K562 (cell line): ENCODE measurements at regions not wholly inside any gene's neighbourhood (a gene's known extent, or its start where the extent isn't known, plus 50 kb on each side); places are given as distances from the start of the nearest gene placed in this dataset.

Source experiments
- ATAC-seq: fragments of 200-7000 bp; cut with Tn5 transposase; 3 replicates; pipeline ENCODE4 v1.9.1; 2020; ENCODE audit warnings: moderate library complexity
- BruUV-seq: library from RNA; stranded (reverse); fragments of 400-500 nt; replicated peaks from 2 replicates; lab custom pipeline; 2021; lab: Mats Ljungman, UMichigan
- CTCF ChIA-PET: fragments of 300-600 bp; formaldehyde crosslinking; extraction: SDS; loops from one replicate; lab custom pipeline; 2021; ENCODE audit warnings: low intra/inter-chr PET ratio; lab: Yijun Ruan, JAX
- POLR2A ChIA-PET: fragments of 300-600, 350-650 bp; sonication (Branson Sonifier 250); formaldehyde crosslinking; extraction: SDS; loops from one replicate; lab custom pipeline; 2021; ENCODE audit warnings: antibody characterized with exemption, inconsistent platforms; lab: Yijun Ruan, JAX
- DNase-seq, 4 experiments: peaks; one replicate each; pipeline versions ENCODE4 v3.0.0 to v3.0.0-alpha.2; 2011 to 2018; ENCODE audit warnings: low spot score in 3 of 4, mixed read lengths in 3 of 4; ENCODE audit errors: extremely low read depth in 1 of 4
- FAIRE-seq: peaks from 2 replicates; lab custom pipeline; 2011; peaks lifted over from hg19 to GRCh38; lab: Jason Lieb, UNC
- H2AFZ ChIP-seq: 2 replicates; pipeline ENCODE4 v1.6.0; 2011; ENCODE audit warnings: low read depth, low read length, control low read depth, inconsistent platforms
- H3K27ac ChIP-seq: fragments of 200-600 bp; 3 replicates; pipeline ENCODE4 v1.8.0; 2011; ENCODE audit warnings: low read depth, mild to moderate bottlenecking, control low read depth, inconsistent platforms, low read length, moderate library complexity, mixed read lengths; ENCODE audit errors: extremely low read depth
- H3K27me3 ChIP-seq, 2 experiments: fragments of 300-600 bp in 1 of 2; 2 replicates in 1 of 2; 3 replicates in 1 of 2; pipeline versions ENCODE4 v1.6.0 to v1.8.0; 2011; ENCODE audit warnings: inconsistent platforms in 2 of 2, low read length in 2 of 2, mild to moderate bottlenecking in 1 of 2, mixed read lengths in 1 of 2, moderate library complexity in 1 of 2; ENCODE audit not compliant: control insufficient read depth in 2 of 2, insufficient read depth in 2 of 2
- H3K36me3 ChIP-seq: fragments of 300-600 bp; 3 replicates; pipeline ENCODE4 v1.8.0; 2011; ENCODE audit warnings: mild to moderate bottlenecking, low read length, inconsistent platforms; ENCODE audit not compliant: control insufficient read depth, insufficient read depth
- H3K4me1 ChIP-seq, 2 experiments: fragments of 200-600 bp in 1 of 2; replicated peaks in 1 of 2; 2 replicates in 1 of 2; 3 replicates in 1 of 2; pipeline versions ENCODE4 v1.5.1 to v1.8.0; 2011; ENCODE audit warnings: inconsistent platforms in 2 of 2, low read length in 2 of 2, mild to moderate bottlenecking in 1 of 2, mixed read lengths in 1 of 2, moderate library complexity in 1 of 2; ENCODE audit not compliant: control insufficient read depth in 2 of 2, insufficient read depth in 2 of 2
- H3K4me2 ChIP-seq: 2 replicates; pipeline ENCODE4 v1.6.1; 2011; ENCODE audit warnings: low read length, control low read depth, inconsistent platforms, mixed read lengths; ENCODE audit not compliant: insufficient read depth
- H3K4me3 ChIP-seq: fragments of 200-600 bp; sonication (generic), shearing (Covaris generic); 2 replicates; pipeline ENCODE4 v1.5.1; 2016; ENCODE audit warnings: control low read depth, inconsistent platforms
- H3K79me2 ChIP-seq: fragments of 200-600 bp; 3 replicates; pipeline ENCODE4 v1.8.0; 2011; ENCODE audit warnings: low read length, inconsistent platforms; ENCODE audit not compliant: control insufficient read depth, insufficient read depth
- H3K9ac ChIP-seq, 2 experiments: 2 replicates each; pipeline versions ENCODE4 v1.6.0 to v1.6.1; 2011; ENCODE audit warnings: low read depth in 2 of 2, low read length in 2 of 2, control low read depth in 1 of 2, inconsistent platforms in 1 of 2, mild to moderate bottlenecking in 1 of 2, mixed read lengths in 1 of 2; ENCODE audit not compliant: insufficient read depth in 1 of 2
- H3K9me1 ChIP-seq: one replicate; pipeline ENCODE4 v1.6.0; 2011; ENCODE audit warnings: inconsistent platforms, mild to moderate bottlenecking, low read length, moderate library complexity; ENCODE audit not compliant: control insufficient read depth, insufficient read depth
- H3K9me3 ChIP-seq: replicated peaks from 2 replicates; pipeline ENCODE4 v1.5.1; 2011; ENCODE audit warnings: low read depth, low read length, inconsistent platforms; ENCODE audit not compliant: control insufficient read depth, insufficient read depth
- H4K20me1 ChIP-seq: replicated peaks from 2 replicates; pipeline ENCODE4 v1.6.1; 2011; ENCODE audit warnings: low read length, inconsistent platforms, mixed read lengths; ENCODE audit not compliant: control insufficient read depth, insufficient read depth
- NBN ChIP-seq: fragments of 450-650 bp; IDR thresholded peaks from 2 replicates; pipeline ENCODE4 v1.6.1; 2016; ENCODE audit warnings: low read depth, mild to moderate bottlenecking
- RAD21 ChIP-seq, 2 experiments: fragments of 250-450 bp in 1 of 2; fragments of 450-650 bp in 1 of 2; sonication (Bioruptor Pico) in 1 of 2; formaldehyde crosslinking in 1 of 2; IDR thresholded peaks in 1 of 2; conservative IDR thresholded peaks in 1 of 2; 2 replicates each; pipeline versions ENCODE4 v1.4.0 to v1.8.0; 2020 to 2022; ENCODE audit warnings: mild to moderate bottlenecking in 2 of 2, moderate library complexity in 1 of 2
- RFX1 ChIP-seq: fragments of 450-650 bp; IDR thresholded peaks from 2 replicates; pipeline ENCODE4 v1.6.1; 2016; ENCODE audit warnings: mild to moderate bottlenecking, moderate library complexity
- SREBF2 ChIP-seq: sonication (generic); formaldehyde crosslinking; IDR thresholded peaks from 2 replicates; pipeline ENCODE4 v1.4.0; 2020; ENCODE audit warnings: mild to moderate bottlenecking, missing genetic modification reagents
- ZNF274 ChIP-seq: IDR thresholded peaks from 2 replicates; pipeline ENCODE4 v1.6.1; 2011; ENCODE audit warnings: low read depth, mild to moderate bottlenecking, low read length, moderate library complexity, borderline replicate concordance
- WGBS: fragments of 100-300 bp; shearing (Covaris generic); methylation state at CpG from one replicate; pipeline ENCODE4 v1.1.6; 2016; ENCODE audit warnings: low coverage, mixed read lengths; ENCODE audit not compliant: insufficient coverage; ENCODE audit errors: missing lambda C conversion rate; 5-methylcytosine and 5-hydroxymethylcytosine counted together
- in situ Hi-C: fragments of 300-500 bp; cut with MboI; formaldehyde crosslinking; loops from 4 replicates; pipeline ENCODE4 v1.15.0; 2018; ENCODE audit warnings: inconsistent platforms, mixed read lengths
- intact Hi-C: fragments of 100-400 bp; cut with micrococcal nuclease; formaldehyde crosslinking; loops from 2 replicates; pipeline ENCODE4 v1.14.2; 2022
- TF ChIP-seq, protein P1 (sequence below), 3 experiments: IDR thresholded peaks in 2 of 3; conservative IDR thresholded peaks in 1 of 3; 2 replicates each; pipeline ENCODE4 v1.5.1; 2011 to 2012; ENCODE audit warnings: low read length in 3 of 3, mild to moderate bottlenecking in 3 of 3, control low read depth in 2 of 3, improper control_type of control experiment in 1 of 3, inconsistent platforms in 1 of 3, low read depth in 1 of 3, mixed read lengths in 1 of 3, moderate library complexity in 1 of 3; ENCODE audit not compliant: insufficient read depth in 2 of 3
- TF ChIP-seq, protein P2 (sequence below): fragments of 450-650 bp; formaldehyde crosslinking; IDR thresholded peaks from 2 replicates; pipeline ENCODE4 v1.4.0; 2020; ENCODE audit warnings: mild to moderate bottlenecking, moderate library complexity

DNA sequence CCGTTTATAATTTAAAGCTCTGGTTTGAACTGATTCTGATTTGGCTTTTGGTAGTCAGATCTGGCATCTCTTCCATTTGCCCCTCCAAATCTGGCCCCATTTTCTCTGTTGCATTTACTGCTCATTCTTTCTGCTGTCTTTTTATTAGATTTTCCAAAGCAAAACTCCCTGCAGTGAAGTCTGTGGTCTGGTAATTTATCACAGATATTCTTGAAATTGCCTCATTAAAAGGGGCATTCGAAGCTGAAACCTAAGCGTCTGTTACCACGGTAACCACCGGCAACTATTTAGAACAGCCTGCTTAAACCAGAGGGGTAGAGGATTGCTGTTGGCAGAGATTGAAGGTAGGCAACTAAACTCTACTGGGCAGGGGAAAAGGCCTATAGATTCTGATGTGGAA is 111.5 kb upstream of the UPP2 start:
- in situ Hi-C loops (no loop called here), intact Hi-C loops (no loop called here)
- Histone ChIP-seq H3K4me2 (no peak overlapping the region), H3K4me3 (no peak overlapping the region), H3K4me1 (no peaks in the 10 kb centered on the region), H3K9me1 (no peaks in the 10 kb centered on the region), H3K79me2 (no peaks in the 10 kb centered on the region), H3K9ac (no peak overlapping the region), H4K20me1 (no peaks in the 10 kb centered on the region), H2AFZ (no peak overlapping the region), H3K27me3 (no peaks in the 10 kb centered on the region), H3K27ac (no peak overlapping the region), H3K9me3 (no peaks in the 10 kb centered on the region), H3K36me3 (no peaks in the 10 kb centered on the region)
- ChIA-PET POLR2A (interaction anchor here (0.7 kb wide), 1 partner anchor 1613 kb away, joined by 3 read pairs; no protein-coding TSS in a partner anchor), CTCF (no interaction called here)
- ATAC-seq (no peak), FAIRE-seq (no peak), DNase-seq (no peak)
- 14% methylated on average over 5 of the region's 5 CpGs for WGBS
- no peak for TF ChIP-seq NBN
- peak; percentile 70 for TF ChIP-seq RFX1
- no peak for TF ChIP-seq ZNF274
- TF ChIP-seq SREBF2 (CRISPR knock-in tag), result no peak
- no TSS peak for BruUV-seq

DNA sequence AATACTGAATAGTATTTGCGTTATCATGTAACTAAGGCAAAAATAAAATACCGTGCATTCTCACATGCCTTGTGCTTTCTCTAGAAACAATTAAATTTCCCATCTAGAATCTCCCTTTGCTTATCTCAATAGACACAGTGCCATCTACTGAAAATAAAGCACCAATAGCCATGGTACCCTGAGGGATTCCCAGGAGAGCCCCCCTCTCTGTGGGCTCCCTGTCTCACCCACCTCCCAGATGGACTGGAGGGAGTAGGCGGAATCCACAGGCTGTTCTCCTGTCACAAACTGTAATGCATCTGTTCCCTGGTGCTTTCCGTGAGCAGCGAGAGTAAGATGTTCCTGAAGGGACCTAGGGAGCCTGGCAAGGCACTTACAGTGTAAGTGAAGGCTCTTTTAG is 112.4 kb upstream of the UPP2 start:
- Histone ChIP-seq H3K36me3 (no peaks in the 10 kb centered on the region), H3K4me3 (no peak overlapping the region), H3K27me3 (no peaks in the 10 kb centered on the region), H3K9me1 (no peaks in the 10 kb centered on the region), H3K9ac (no peak overlapping the region), H3K79me2 (no peaks in the 10 kb centered on the region), H4K20me1 (no peaks in the 10 kb centered on the region), H3K27ac (no peak overlapping the region), H2AFZ (no peak overlapping the region), H3K9me3 (no peaks in the 10 kb centered on the region), H3K4me1 (no peaks in the 10 kb centered on the region), H3K4me2 (no peak overlapping the region)
- ATAC-seq (peak; percentile 71), DNase-seq (no peak), FAIRE-seq (no peak)
- intact Hi-C loops, result loop anchor here (1.0 to 5.0 kb wide), 2 partner anchors 87 to 212 kb away; no protein-coding TSS in a partner anchor
- CTCF ChIA-PET, result interaction anchor here (0.6 to 1.5 kb wide), 3 partner anchors 160 to 491 kb away, joined by 3 to 8 read pairs (median 3); no protein-coding TSS in a partner anchor
- 18% methylated on average over 5 of the region's 5 CpGs for WGBS
- POLR2A ChIA-PET, result no interaction called here
- in situ Hi-C loops, result no loop called here
- no TSS peak for BruUV-seq
- TF ChIP-seq RAD21 (CRISPR knock-in tag; conservative IDR thresholded peaks at IDR 0.05 in 1 of 2, IDR thresholded peaks at IDR 0.05 in 1 of 2) (peak; percentile 66 to 74), NBN (no peak)
- TF ChIP-seq, protein P1, sequence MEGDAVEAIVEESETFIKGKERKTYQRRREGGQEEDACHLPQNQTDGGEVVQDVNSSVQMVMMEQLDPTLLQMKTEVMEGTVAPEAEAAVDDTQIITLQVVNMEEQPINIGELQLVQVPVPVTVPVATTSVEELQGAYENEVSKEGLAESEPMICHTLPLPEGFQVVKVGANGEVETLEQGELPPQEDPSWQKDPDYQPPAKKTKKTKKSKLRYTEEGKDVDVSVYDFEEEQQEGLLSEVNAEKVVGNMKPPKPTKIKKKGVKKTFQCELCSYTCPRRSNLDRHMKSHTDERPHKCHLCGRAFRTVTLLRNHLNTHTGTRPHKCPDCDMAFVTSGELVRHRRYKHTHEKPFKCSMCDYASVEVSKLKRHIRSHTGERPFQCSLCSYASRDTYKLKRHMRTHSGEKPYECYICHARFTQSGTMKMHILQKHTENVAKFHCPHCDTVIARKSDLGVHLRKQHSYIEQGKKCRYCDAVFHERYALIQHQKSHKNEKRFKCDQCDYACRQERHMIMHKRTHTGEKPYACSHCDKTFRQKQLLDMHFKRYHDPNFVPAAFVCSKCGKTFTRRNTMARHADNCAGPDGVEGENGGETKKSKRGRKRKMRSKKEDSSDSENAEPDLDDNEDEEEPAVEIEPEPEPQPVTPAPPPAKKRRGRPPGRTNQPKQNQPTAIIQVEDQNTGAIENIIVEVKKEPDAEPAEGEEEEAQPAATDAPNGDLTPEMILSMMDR (IDR thresholded peaks at IDR 0.05 in 2 of 3, conservative IDR thresholded peaks at IDR 0.05 in 1 of 3; ENCODE audit: insufficient read depth in 2 of 3, low read depth in 1 of 3, low read length in 3 of 3), result peak in 2 of 3 experiments; percentile 28 to 48; a peak in 2 of 6 replicates
- TF ChIP-seq, protein P2, sequence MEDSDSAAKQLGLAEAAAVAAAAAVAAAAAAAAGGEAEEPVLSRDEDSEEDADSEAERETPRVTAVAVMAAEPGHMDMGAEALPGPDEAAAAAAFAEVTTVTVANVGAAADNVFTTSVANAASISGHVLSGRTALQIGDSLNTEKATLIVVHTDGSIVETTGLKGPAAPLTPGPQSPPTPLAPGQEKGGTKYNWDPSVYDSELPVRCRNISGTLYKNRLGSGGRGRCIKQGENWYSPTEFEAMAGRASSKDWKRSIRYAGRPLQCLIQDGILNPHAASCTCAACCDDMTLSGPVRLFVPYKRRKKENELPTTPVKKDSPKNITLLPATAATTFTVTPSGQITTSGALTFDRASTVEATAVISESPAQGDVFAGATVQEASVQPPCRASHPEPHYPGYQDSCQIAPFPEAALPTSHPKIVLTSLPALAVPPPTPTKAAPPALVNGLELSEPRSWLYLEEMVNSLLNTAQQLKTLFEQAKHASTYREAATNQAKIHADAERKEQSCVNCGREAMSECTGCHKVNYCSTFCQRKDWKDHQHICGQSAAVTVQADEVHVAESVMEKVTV (CRISPR knock-in tag), result 0 out of 2 replicates have a peak, but pooled peaks have one; percentile 22
